Smooth muscle cell (in vitro differentiated cells): ENCODE measurements at regions not wholly inside any gene's neighbourhood (a gene's known extent, or its start where the extent isn't known, plus 50 kb on each side); places are given as distances from the start of the nearest gene placed in this dataset.

Source experiments
- DNase-seq: peaks from one replicate; lab custom pipeline; 2025; ENCODE audit not compliant: unreplicated experiment; lab: John Stamatoyannopoulos, UW
- H2AFZ ChIP-seq: fragments of 200-600 bp; sonication (generic); 2 replicates; pipeline ENCODE4 v1.6.0; 2016; ENCODE audit warnings: antibody characterized with exemption, low read depth, mild to moderate bottlenecking
- H3F3A ChIP-seq: fragments of 200-600 bp; sonication (generic); 2 replicates; pipeline ENCODE4 v1.6.0; 2017; ENCODE audit warnings: antibody characterized with exemption, low read depth
- H3K27ac ChIP-seq: fragments of 200-600 bp; sonication (generic); 2 replicates; pipeline ENCODE4 v1.5.1; 2016; ENCODE audit warnings: low read depth, mild to moderate bottlenecking
- H3K27me3 ChIP-seq: fragments of 200-600 bp; sonication (generic); 2 replicates; pipeline ENCODE4 v1.6.1; 2016; ENCODE audit warnings: low read depth, mild to moderate bottlenecking
- H3K36me3 ChIP-seq: fragments of 200-600 bp; sonication (generic); 2 replicates; pipeline ENCODE4 v1.5.1; 2016; ENCODE audit warnings: low read depth
- H3K4me1 ChIP-seq: fragments of 200-600 bp; sonication (generic); 2 replicates; pipeline ENCODE4 v1.5.1; 2016; ENCODE audit warnings: low read depth
- H3K4me2 ChIP-seq: fragments of 200-600 bp; sonication (generic); 2 replicates; pipeline ENCODE4 v1.6.0; 2016; ENCODE audit warnings: mild to moderate bottlenecking
- H3K4me3 ChIP-seq: fragments of 200-600 bp; sonication (generic); 2 replicates; pipeline ENCODE4 v1.5.1; 2016; ENCODE audit warnings: mild to moderate bottlenecking
- H3K79me2 ChIP-seq: fragments of 200-600 bp; sonication (generic); 2 replicates; pipeline ENCODE4 v1.6.0; 2016; ENCODE audit warnings: low read depth, mild to moderate bottlenecking
- H3K9ac ChIP-seq: fragments of 200-600 bp; sonication (generic); 2 replicates; pipeline ENCODE4 v1.6.0; 2016; ENCODE audit warnings: low read depth
- H3K9me3 ChIP-seq: fragments of 200-600 bp; sonication (generic); replicated peaks from 2 replicates; pipeline ENCODE4 v1.5.1; 2016; ENCODE audit warnings: low read depth
- H4K20me1 ChIP-seq: fragments of 200-600 bp; sonication (generic); 2 replicates; pipeline ENCODE4 v1.6.0; 2016; ENCODE audit warnings: low read depth
- WGBS: methylation state at CpG from one replicate; pipeline ENCODE4 v1.1.7; 2016; ENCODE audit warnings: low lambda C conversion rate; 5-methylcytosine and 5-hydroxymethylcytosine counted together
- TF ChIP-seq, protein P1 (sequence below): fragments of 200-600 bp; sonication (generic); IDR thresholded peaks from 2 replicates; pipeline ENCODE4 v1.5.1; 2017; ENCODE audit warnings: borderline replicate concordance, mild to moderate bottlenecking, antibody characterized with exemption; ENCODE audit not compliant: insufficient read depth, poor library complexity, severe bottlenecking

- 98% methylated on average over 5 of the region's 5 CpGs for WGBS
- H4K20me1 ChIP-seq, result no peaks in the 10 kb centered on the region
- H3K27ac ChIP-seq, result no peak overlapping the region
- no peaks in the 10 kb centered on the region for H3K9me3 ChIP-seq
- no peak for DNase-seq
- no peaks in the 10 kb centered on the region for H3F3A ChIP-seq
- H3K9ac ChIP-seq, result no peak overlapping the region
- TF ChIP-seq, protein P1, sequence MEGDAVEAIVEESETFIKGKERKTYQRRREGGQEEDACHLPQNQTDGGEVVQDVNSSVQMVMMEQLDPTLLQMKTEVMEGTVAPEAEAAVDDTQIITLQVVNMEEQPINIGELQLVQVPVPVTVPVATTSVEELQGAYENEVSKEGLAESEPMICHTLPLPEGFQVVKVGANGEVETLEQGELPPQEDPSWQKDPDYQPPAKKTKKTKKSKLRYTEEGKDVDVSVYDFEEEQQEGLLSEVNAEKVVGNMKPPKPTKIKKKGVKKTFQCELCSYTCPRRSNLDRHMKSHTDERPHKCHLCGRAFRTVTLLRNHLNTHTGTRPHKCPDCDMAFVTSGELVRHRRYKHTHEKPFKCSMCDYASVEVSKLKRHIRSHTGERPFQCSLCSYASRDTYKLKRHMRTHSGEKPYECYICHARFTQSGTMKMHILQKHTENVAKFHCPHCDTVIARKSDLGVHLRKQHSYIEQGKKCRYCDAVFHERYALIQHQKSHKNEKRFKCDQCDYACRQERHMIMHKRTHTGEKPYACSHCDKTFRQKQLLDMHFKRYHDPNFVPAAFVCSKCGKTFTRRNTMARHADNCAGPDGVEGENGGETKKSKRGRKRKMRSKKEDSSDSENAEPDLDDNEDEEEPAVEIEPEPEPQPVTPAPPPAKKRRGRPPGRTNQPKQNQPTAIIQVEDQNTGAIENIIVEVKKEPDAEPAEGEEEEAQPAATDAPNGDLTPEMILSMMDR, result no peak
- no peak overlapping the region for H2AFZ ChIP-seq
- H3K36me3 ChIP-seq, result no peaks in the 10 kb centered on the region
- H3K4me2 ChIP-seq, result no peak overlapping the region
- H3K4me3 ChIP-seq, result no peak overlapping the region
- H3K79me2 ChIP-seq, result no peaks in the 10 kb centered on the region
- no peaks in the 10 kb centered on the region for H3K27me3 ChIP-seq
- no peaks in the 10 kb centered on the region for H3K4me1 ChIP-seq
Measured at GRCh38 chr17:77725846-77726245, 232.7 kb upstream of the TNRC6C start.

DNA sequence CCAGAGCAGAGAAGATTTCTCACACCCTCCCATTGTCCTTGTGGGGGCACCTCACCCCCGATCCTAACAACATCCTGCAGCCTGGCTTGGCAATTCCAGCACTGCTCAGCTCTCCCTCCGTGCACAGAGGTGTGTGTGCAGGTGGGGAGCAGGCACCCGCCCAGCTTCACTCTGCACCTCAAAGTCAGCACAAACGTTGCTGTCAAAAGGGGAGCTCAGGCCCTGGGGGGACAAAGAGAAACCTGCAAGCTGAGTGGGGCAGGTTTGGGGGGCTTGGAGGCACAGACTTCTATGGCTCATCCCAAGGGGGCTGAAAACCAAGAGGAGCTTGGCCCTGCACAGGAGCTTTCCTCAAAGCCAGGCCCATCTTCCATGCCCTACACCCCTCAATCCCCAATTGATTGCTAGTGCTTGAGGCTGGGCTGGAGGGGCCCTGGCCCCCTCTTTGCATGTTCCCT, 231.9 kb upstream of the TNRC6C start:
- Histone ChIP-seq H3K9ac (no peak overlapping the region), H3F3A (no peaks in the 10 kb centered on the region), H3K4me2 (no peak overlapping the region), H3K79me2 (no peaks in the 10 kb centered on the region), H3K27me3 (no peaks in the 10 kb centered on the region), H3K4me1 (no peaks in the 10 kb centered on the region), H3K36me3 (no peaks in the 10 kb centered on the region), H3K9me3 (no peaks in the 10 kb centered on the region), H3K27ac (no peak overlapping the region), H3K4me3 (no peak overlapping the region), H4K20me1 (no peaks in the 10 kb centered on the region), H2AFZ (no peak overlapping the region)
- whole genome bisulfite sequencing, result 93% methylated on average over 4 of the region's 4 CpGs
- TF ChIP-seq, protein P1, result no peak
- no peak for DNase-seq

DNA sequence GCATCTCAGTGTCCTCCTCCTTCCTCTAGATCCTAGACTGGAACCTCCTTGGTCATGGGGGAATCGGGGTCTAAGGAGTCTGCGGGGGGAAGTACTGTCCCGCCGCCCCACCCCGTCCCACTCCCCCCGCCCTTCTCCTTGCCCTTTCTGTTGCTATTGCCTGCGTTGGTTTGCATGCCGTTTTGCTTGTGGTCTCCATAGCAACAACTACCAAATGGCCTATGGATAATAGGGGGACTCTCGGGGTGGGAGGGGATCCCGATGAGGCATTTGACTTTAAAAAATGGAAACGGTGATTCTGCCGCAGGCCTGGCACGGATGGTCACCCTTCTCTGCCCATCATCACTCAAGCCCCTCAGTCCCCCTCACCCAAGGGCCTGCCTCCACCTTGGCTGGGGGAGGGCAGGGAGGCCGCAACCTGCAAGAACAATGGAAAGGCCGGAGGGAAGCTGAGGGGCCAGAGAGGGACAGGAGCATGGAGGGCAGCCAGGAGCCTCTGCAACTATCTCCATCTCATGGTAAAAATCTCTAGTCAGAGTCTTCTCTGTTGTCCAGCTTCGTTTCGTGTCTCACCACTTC, 231.4 kb upstream of the TNRC6C start:
- TF ChIP-seq, protein P1, result no peak
- no peaks in the 10 kb centered on the region for H3K27me3 ChIP-seq
- H3K9me3 ChIP-seq, result no peaks in the 10 kb centered on the region
- no peak overlapping the region for H2AFZ ChIP-seq
- WGBS, result 90% methylated on average over 12 of the region's 17 CpGs
- H3K4me2 ChIP-seq, result no peak overlapping the region
- no peaks in the 10 kb centered on the region for H4K20me1 ChIP-seq
- no peak for DNase-seq
- no peaks in the 10 kb centered on the region for H3K79me2 ChIP-seq
- no peaks in the 10 kb centered on the region for H3K4me1 ChIP-seq
- H3K4me3 ChIP-seq, result no peak overlapping the region
- H3K36me3 ChIP-seq, result no peaks in the 10 kb centered on the region
- no peaks in the 10 kb centered on the region for H3F3A ChIP-seq
- no peak overlapping the region for H3K27ac ChIP-seq
- H3K9ac ChIP-seq, result no peak overlapping the region

DNA sequence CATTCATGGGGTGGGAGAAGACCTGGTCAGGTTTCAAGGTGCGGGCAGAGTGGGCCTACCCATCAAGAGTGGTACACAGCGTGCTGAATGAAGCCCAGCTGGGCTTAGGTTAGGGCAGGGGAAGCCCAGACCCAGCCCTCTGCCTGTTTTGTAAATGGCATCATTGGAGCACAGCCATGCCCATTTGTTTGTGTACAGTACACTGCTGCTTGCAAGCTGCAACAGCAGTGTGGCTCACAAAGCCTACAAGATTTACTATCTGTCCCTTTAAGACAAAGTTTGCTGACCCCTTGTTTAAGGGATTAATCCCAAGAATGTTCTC, 230.1 kb upstream of the TNRC6C start:
- TF ChIP-seq, protein P1, result no peak
- no peak for DNase-seq
- no peaks in the 10 kb centered on the region for H3F3A ChIP-seq
- no peaks in the 10 kb centered on the region for H4K20me1 ChIP-seq
- H3K4me3 ChIP-seq, result no peak overlapping the region
- H3K27ac ChIP-seq, result no peak overlapping the region
- WGBS, result 90% methylated on average over 2 of the region's 2 CpGs
- H3K9ac ChIP-seq, result no peak overlapping the region
- H3K36me3 ChIP-seq, result peaks cover 3% of the 10 kb centered on the region
- H3K9me3 ChIP-seq, result peaks cover 5% of the 10 kb centered on the region
- no peaks in the 10 kb centered on the region for H3K4me1 ChIP-seq
- H2AFZ ChIP-seq, result no peak overlapping the region
- H3K79me2 ChIP-seq, result no peaks in the 10 kb centered on the region
- H3K27me3 ChIP-seq, result no peaks in the 10 kb centered on the region
- H3K4me2 ChIP-seq, result no peak overlapping the region
